OCI-LY7 (cell line): ENCODE measurements at regions not wholly inside any gene's neighbourhood (a gene's known extent, or its start where the extent isn't known, plus 50 kb on each side); places are given as distances from the start of the nearest gene placed in this dataset.

Source experiments
- BruUV-seq: library from RNA; stranded (reverse); fragments of 400-500 nt; replicated peaks from 2 replicates; lab custom pipeline; 2021; lab: Mats Ljungman, UMichigan
- CTCF ChIA-PET: fragments of 300-600 bp; sonication (Branson Sonifier 250); formaldehyde crosslinking; loops from one replicate; lab custom pipeline; 2022; ENCODE audit warnings: antibody characterized with exemption; ENCODE audit not compliant: unreplicated experiment; lab: Charles Lee
- POLR2A ChIA-PET: fragments of 300-600 bp; sonication (Branson Sonifier 250); formaldehyde crosslinking; loops from one replicate; lab custom pipeline; 2022; ENCODE audit warnings: antibody characterized with exemption; lab: Charles Lee
- DNase-seq: peaks from one replicate; pipeline ENCODE4 v3.0.0-alpha.2; 2015; ENCODE audit warnings: low spot score
- H2AFZ ChIP-seq: fragments of 200-600 bp; sonication (generic), shearing (Covaris generic); 2 replicates; pipeline ENCODE4 v1.6.1; 2014; ENCODE audit warnings: mild to moderate bottlenecking, antibody characterized with exemption, low read length, moderate library complexity
- H3K27ac ChIP-seq: fragments of 200-600 bp; sonication (generic); 2 replicates; pipeline ENCODE4 v1.5.1; 2014; ENCODE audit warnings: mixed run types, low read depth, mild to moderate bottlenecking, moderate library complexity, low read length, inconsistent platforms; ENCODE audit not compliant: poor library complexity, severe bottlenecking
- H3K36me3 ChIP-seq: fragments of 200-600 bp; sonication (generic); 2 replicates; pipeline ENCODE4 v1.6.1; 2014; ENCODE audit warnings: mild to moderate bottlenecking, antibody characterized with exemption, low read length, moderate library complexity, mixed read lengths; ENCODE audit not compliant: insufficient read depth
- H3K4me1 ChIP-seq: fragments of 200-600 bp; sonication (generic); 2 replicates; pipeline ENCODE4 v1.5.1; 2014; ENCODE audit warnings: mild to moderate bottlenecking, low read length; ENCODE audit not compliant: insufficient read depth, poor library complexity, severe bottlenecking
- H3K4me2 ChIP-seq: fragments of 200-600 bp; sonication (generic); 2 replicates; pipeline ENCODE4 v1.6.1; 2014; ENCODE audit warnings: mild to moderate bottlenecking, low read length
- H3K4me3 ChIP-seq: fragments of 200-600 bp; sonication (generic); 2 replicates; pipeline ENCODE4 v1.5.1; 2014; ENCODE audit warnings: mild to moderate bottlenecking, low read depth, low read length; ENCODE audit not compliant: poor library complexity, severe bottlenecking
- H3K79me2 ChIP-seq: fragments of 200-600 bp; sonication (generic); 2 replicates; pipeline ENCODE4 v1.6.1; 2016; ENCODE audit warnings: low read depth, mild to moderate bottlenecking, low read length, moderate library complexity, mixed read lengths; ENCODE audit not compliant: insufficient read depth
- H3K9me2 ChIP-seq: fragments of 200-600 bp; sonication (generic); 2 replicates; pipeline ENCODE4 v1.6.1; 2016; ENCODE audit warnings: mild to moderate bottlenecking, low read length, mixed read lengths; ENCODE audit not compliant: insufficient read depth
- H3K9me3 ChIP-seq: fragments of 200-600 bp; sonication (generic); 2 replicates; pipeline ENCODE4 v1.6.1; 2014; ENCODE audit warnings: mild to moderate bottlenecking, mixed run types, low read length, mixed read lengths
- H4K20me1 ChIP-seq: fragments of 200-600 bp; sonication (generic); 2 replicates; pipeline ENCODE4 v1.6.1; 2014; ENCODE audit warnings: mild to moderate bottlenecking, antibody characterized with exemption, low read length, moderate library complexity, mixed read lengths; ENCODE audit not compliant: insufficient read depth
- CTCF ChIP-seq: fragments of 200-600 bp; sonication (generic); conservative IDR thresholded peaks from 2 replicates; pipeline ENCODE4 v1.5.1; 2014; ENCODE audit warnings: mild to moderate bottlenecking, antibody characterized with exemption, low read length, moderate library complexity, mixed read lengths
- EZH2phosphoT487 ChIP-seq: fragments of 200-600 bp; sonication (generic); IDR thresholded peaks from 2 replicates; pipeline ENCODE4 v1.6.1; 2018; ENCODE audit warnings: low read depth, borderline replicate concordance, mild to moderate bottlenecking, mixed run types, antibody characterized with exemption, low read length, moderate library complexity, mixed read lengths
- intact Hi-C: fragments of 100-400 bp; cut with micrococcal nuclease; formaldehyde crosslinking; loops from one replicate; pipeline ENCODE4 v1.10.0; 2022; ENCODE audit not compliant: unreplicated experiment

- no TSS peak for BruUV-seq
- POLR2A ChIA-PET, result no interaction called here
- TF ChIP-seq CTCF (no peak), EZH2phosphoT487 (no peak)
Observed at GRCh38 chr5:145637396-145637795, 197.7 kb downstream of the PRELID2 start.

GRCh38 chr5:145636371-145636770 is 198.8 kb downstream of the PRELID2 start:
- Histone ChIP-seq H3K27ac (no peak overlapping the region), H3K9me3 (no peaks in the 10 kb centered on the region), H4K20me1 (no peaks in the 10 kb centered on the region), H3K4me2 (no peak overlapping the region), H3K9me2 (peaks cover 3% of the 10 kb centered on the region; the same call in 1 of the 2 replicates), H3K4me1 (no peaks in the 10 kb centered on the region), H3K36me3 (no peaks in the 10 kb centered on the region), H3K79me2 (no peaks in the 10 kb centered on the region), H3K4me3 (no peak overlapping the region), H2AFZ (no peak overlapping the region)
- ChIA-PET CTCF (no interaction called here), POLR2A (no interaction called here)
- intact Hi-C loops, result no loop called here
- BruUV-seq, result no TSS peak
- TF ChIP-seq EZH2phosphoT487 (no peak), CTCF (no peak)
- no peak for DNase-seq

More at GRCh38 chr5:145637396-145637795, 197.7 kb downstream of the PRELID2 start:
- no peaks in the 10 kb centered on the region for H3K36me3 ChIP-seq
- H3K4me2 ChIP-seq, result no peak overlapping the region
- H4K20me1 ChIP-seq, result no peaks in the 10 kb centered on the region
- no peak for DNase-seq
- H3K9me2 ChIP-seq, result peaks cover 3% of the 10 kb centered on the region; the same call in 1 of the 2 replicates
- H3K79me2 ChIP-seq, result no peaks in the 10 kb centered on the region
- intact Hi-C loops, result no loop called here
- no peak overlapping the region for H3K4me3 ChIP-seq
- no peaks in the 10 kb centered on the region for H3K9me3 ChIP-seq
- H3K27ac ChIP-seq, result no peak overlapping the region
- CTCF ChIA-PET, result no interaction called here
- H3K4me1 ChIP-seq, result no peaks in the 10 kb centered on the region
- H2AFZ ChIP-seq, result no peak overlapping the region

- Histone ChIP-seq H3K9me2 (no peaks in the 10 kb centered on the region), H3K4me3 (no peak overlapping the region), H3K9me3 (no peaks in the 10 kb centered on the region), H3K27ac (no peak overlapping the region), H3K79me2 (no peaks in the 10 kb centered on the region), H3K36me3 (no peaks in the 10 kb centered on the region), H3K4me1 (no peaks in the 10 kb centered on the region), H2AFZ (no peak overlapping the region), H4K20me1 (no peaks in the 10 kb centered on the region), H3K4me2 (no peak overlapping the region)
- POLR2A ChIA-PET, result interaction anchor here (0.6 kb wide), 1 partner anchor 39 kb away, joined by 3 read pairs; no protein-coding TSS in a partner anchor
- DNase-seq, result no peak
- CTCF ChIA-PET, result no interaction called here
- intact Hi-C loops, result no loop called here
- TF ChIP-seq EZH2phosphoT487, result no peak
- no peak for TF ChIP-seq CTCF
- no TSS peak for BruUV-seq
Observed at GRCh38 chr5:145633474-145633873, 201.7 kb downstream of the PRELID2 start.
